ENCODE measurements at regions not wholly inside any gene's neighbourhood (a gene's known extent, or its start where the extent isn't known, plus 50 kb on each side); places are given as distances from the start of the nearest gene placed in this dataset.

DNA sequence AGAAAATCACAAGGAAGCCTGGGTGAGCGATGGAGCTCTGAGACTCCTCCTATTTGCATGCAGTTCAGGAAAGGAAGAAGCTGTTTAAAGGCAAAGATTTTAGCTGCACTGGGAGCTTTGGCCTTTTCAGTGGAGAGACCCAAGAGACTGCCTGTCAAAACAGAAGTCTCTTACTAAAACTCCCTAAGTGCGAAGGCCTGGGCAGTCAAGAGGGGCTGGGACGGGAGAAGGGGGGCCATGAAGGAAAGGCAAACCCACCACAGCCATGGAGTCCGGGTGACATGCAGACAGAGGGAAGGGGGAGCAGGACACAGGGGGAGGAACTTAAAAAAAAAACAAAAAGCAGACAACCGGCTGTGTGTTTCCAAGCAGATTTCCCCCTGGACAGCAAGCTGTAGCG, 537.6 kb upstream of the NOX3 start:
- H3K4me3 ChIP-seq (replicated peaks; ENCODE audit: low read depth, low read length) = no peak overlapping the region
- TF ChIP-seq, protein P1, sequence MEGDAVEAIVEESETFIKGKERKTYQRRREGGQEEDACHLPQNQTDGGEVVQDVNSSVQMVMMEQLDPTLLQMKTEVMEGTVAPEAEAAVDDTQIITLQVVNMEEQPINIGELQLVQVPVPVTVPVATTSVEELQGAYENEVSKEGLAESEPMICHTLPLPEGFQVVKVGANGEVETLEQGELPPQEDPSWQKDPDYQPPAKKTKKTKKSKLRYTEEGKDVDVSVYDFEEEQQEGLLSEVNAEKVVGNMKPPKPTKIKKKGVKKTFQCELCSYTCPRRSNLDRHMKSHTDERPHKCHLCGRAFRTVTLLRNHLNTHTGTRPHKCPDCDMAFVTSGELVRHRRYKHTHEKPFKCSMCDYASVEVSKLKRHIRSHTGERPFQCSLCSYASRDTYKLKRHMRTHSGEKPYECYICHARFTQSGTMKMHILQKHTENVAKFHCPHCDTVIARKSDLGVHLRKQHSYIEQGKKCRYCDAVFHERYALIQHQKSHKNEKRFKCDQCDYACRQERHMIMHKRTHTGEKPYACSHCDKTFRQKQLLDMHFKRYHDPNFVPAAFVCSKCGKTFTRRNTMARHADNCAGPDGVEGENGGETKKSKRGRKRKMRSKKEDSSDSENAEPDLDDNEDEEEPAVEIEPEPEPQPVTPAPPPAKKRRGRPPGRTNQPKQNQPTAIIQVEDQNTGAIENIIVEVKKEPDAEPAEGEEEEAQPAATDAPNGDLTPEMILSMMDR (IDR thresholded peaks at IDR 0.05; ENCODE audit: low read depth, low read length, missing control alignments) = no peak
- DNase-seq (ENCODE audit: extremely low read depth, low read depth) = no peak

DNA sequence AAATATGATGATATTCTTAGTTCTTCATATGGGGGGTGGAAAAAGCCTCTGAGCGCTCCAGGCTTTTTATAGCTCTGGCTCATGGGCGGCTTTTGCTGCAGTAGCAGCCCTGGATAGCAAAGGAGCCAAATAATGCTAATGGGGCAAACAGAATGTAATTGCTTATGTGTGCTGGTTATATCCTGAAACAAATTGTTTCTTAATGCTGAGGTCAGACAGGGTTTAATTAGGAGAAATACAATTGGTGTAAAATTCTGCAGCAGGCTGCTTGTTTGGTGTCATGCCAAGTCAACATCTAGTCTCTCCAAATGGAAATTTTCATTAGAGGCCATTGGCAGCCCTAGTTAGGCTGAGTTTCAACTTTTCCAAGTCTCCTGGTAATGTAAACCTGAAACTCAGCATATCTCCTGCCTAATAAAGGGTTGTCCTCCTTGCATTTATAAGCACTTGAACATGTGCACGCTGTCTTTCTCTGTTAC, 530.1 kb upstream of the NOX3 start:
- TF ChIP-seq, protein P1 (IDR thresholded peaks at IDR 0.05; ENCODE audit: low read depth, low read length, missing control alignments) = no peak
- no peak for DNase-seq (ENCODE audit: extremely low read depth, low read depth)
- H3K4me3 ChIP-seq (replicated peaks; ENCODE audit: low read depth, low read length) = no peak overlapping the region

- TF ChIP-seq, protein P1 (IDR thresholded peaks at IDR 0.05; ENCODE audit: low read depth, low read length, missing control alignments) = no peak
- DNase-seq (ENCODE audit: extremely low read depth, low read depth) = no peak
- H3K4me3 ChIP-seq (replicated peaks; ENCODE audit: low read depth, low read length) = no peak overlapping the region
Measured at GRCh38 chr6:155980768-155981079, 525.1 kb upstream of the NOX3 start.

- no peak for DNase-seq (ENCODE audit: extremely low read depth, low read depth)
- H3K4me3 ChIP-seq (replicated peaks; ENCODE audit: low read depth, low read length) = no peak overlapping the region
- TF ChIP-seq, protein P1 (IDR thresholded peaks at IDR 0.05; ENCODE audit: low read depth, low read length, missing control alignments) = no peak
Measured at GRCh38 chr6:155980014-155980767, 524.6 kb upstream of the NOX3 start.

GRCh38 chr6:155975506-155975905, 519.9 kb upstream of the NOX3 start:
- no peak for DNase-seq (ENCODE audit: extremely low read depth, low read depth)
- TF ChIP-seq, protein P1 (IDR thresholded peaks at IDR 0.05; ENCODE audit: low read depth, low read length, missing control alignments) = no peak
- H3K4me3 ChIP-seq (replicated peaks; ENCODE audit: low read depth, low read length) = no peak overlapping the region

- TF ChIP-seq, protein P1 (IDR thresholded peaks at IDR 0.05; ENCODE audit: low read depth, low read length, missing control alignments) = no peak
Measured at GRCh38 chr6:155974811-155975323, 519.2 kb upstream of the NOX3 start.

More at GRCh38 chr6:155974811-155975323, 519.2 kb upstream of the NOX3 start:
- DNase-seq (ENCODE audit: extremely low read depth, low read depth) = no peak
- H3K4me3 ChIP-seq (replicated peaks; ENCODE audit: low read depth, low read length) = no peak overlapping the region
